AG04449 (cell line): ENCODE measurements at regions not wholly inside any gene's neighbourhood (a gene's known extent, or its start where the extent isn't known, plus 50 kb on each side); places are given as distances from the start of the nearest gene placed in this dataset.

Experiments
- CTCF ChIA-PET: fragments of 350-600 bp; formaldehyde crosslinking; extraction: SDS; loops from one replicate; lab custom pipeline; 2021; ENCODE audit warnings: antibody characterized with exemption; lab: Yijun Ruan, JAX
- POLR2A ChIA-PET: fragments of 400-600, 350-600 bp; formaldehyde crosslinking; extraction: SDS; loops from one replicate; lab custom pipeline; 2020; ENCODE audit warnings: antibody characterized with exemption, inconsistent platforms; lab: Yijun Ruan, JAX
- DNase-seq: peaks from one replicate; pipeline ENCODE4 v3.0.0-alpha.2; 2010; ENCODE audit warnings: low read depth, low spot score
- H3K4me3 ChIP-seq: 2 replicates; pipeline ENCODE4 v1.5.1; 2011; ENCODE audit warnings: low read depth, mild to moderate bottlenecking, control low read depth, low read length
- TF ChIP-seq, protein P1 (sequence below): IDR thresholded peaks from one replicate; pipeline ENCODE4 v1.5.1; 2011; ENCODE audit warnings: mild to moderate bottlenecking, moderate library complexity, low read length, control low read depth, inconsistent platforms; ENCODE audit not compliant: insufficient read depth; ENCODE audit errors: missing control alignments

GRCh38 chr1:184854496-184855140, 100.0 kb upstream of the EDEM3 start:
- POLR2A ChIA-PET: no interaction called here
- CTCF ChIA-PET: interaction anchor here (0.6 to 1.1 kb wide), 2 partner anchors 13 to 841 kb away, joined by 3 read pairs; no protein-coding TSS in a partner anchor
- no peak overlapping the region for H3K4me3 ChIP-seq
- TF ChIP-seq, protein P1, sequence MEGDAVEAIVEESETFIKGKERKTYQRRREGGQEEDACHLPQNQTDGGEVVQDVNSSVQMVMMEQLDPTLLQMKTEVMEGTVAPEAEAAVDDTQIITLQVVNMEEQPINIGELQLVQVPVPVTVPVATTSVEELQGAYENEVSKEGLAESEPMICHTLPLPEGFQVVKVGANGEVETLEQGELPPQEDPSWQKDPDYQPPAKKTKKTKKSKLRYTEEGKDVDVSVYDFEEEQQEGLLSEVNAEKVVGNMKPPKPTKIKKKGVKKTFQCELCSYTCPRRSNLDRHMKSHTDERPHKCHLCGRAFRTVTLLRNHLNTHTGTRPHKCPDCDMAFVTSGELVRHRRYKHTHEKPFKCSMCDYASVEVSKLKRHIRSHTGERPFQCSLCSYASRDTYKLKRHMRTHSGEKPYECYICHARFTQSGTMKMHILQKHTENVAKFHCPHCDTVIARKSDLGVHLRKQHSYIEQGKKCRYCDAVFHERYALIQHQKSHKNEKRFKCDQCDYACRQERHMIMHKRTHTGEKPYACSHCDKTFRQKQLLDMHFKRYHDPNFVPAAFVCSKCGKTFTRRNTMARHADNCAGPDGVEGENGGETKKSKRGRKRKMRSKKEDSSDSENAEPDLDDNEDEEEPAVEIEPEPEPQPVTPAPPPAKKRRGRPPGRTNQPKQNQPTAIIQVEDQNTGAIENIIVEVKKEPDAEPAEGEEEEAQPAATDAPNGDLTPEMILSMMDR: no peak
- DNase-seq: no peak

GRCh38 chr1:184854036-184854435, 99.4 kb upstream of the EDEM3 start:
- CTCF ChIA-PET: no interaction called here

GRCh38 chr1:184851822-184852746, 97.4 kb upstream of the EDEM3 start:
- TF ChIP-seq, protein P1: no peak
- POLR2A ChIA-PET: no interaction called here
- H3K4me3 ChIP-seq: no peak overlapping the region
- CTCF ChIA-PET: no interaction called here
- DNase-seq: no peak

More at GRCh38 chr1:184854036-184854435, 99.4 kb upstream of the EDEM3 start:
- no peak for DNase-seq
- H3K4me3 ChIP-seq: no peak overlapping the region
- TF ChIP-seq, protein P1: no peak
- POLR2A ChIA-PET: no interaction called here

DNA sequence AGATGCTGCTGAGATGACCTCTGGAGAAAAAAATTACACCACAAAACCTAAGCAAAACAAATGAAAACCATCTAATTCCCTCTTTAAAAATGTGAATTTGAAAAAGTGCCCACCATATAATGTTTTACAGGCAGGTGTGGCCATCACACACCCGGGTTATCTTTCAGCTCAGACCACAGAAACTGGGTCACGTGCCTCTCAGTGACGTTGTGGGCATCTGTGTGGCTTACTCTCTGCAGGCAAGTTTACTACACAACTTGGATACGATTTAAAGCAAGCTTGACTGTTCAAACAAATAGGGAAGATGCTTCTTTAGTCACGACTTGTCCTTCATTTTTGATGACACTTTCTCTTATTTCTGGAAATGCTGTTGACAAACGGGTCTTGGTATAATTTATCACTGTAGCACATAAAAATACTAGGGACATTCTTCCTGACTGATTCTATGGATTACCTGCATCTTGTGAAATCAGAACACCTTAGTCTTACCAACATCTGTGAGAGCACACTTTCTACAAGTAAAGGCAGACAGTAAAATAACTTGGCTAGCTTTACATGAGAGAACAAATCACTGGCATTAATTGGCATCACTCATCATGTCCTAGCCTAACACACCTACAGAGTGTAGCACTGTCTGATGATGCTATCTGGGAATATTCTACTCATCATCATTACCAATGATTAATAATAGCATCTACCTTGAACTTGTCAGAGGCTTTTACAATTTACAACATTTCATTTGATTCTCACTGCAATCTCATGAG, 89.3 kb upstream of the EDEM3 start:
- no peak overlapping the region for H3K4me3 ChIP-seq
- no peak for DNase-seq
- TF ChIP-seq, protein P1: no peak
- CTCF ChIA-PET: interaction anchor here (0.7 to 1.3 kb wide), 3 partner anchors 36 to 139 kb away, joined by 3 read pairs; no protein-coding TSS in a partner anchor
- POLR2A ChIA-PET: no interaction called here

DNA sequence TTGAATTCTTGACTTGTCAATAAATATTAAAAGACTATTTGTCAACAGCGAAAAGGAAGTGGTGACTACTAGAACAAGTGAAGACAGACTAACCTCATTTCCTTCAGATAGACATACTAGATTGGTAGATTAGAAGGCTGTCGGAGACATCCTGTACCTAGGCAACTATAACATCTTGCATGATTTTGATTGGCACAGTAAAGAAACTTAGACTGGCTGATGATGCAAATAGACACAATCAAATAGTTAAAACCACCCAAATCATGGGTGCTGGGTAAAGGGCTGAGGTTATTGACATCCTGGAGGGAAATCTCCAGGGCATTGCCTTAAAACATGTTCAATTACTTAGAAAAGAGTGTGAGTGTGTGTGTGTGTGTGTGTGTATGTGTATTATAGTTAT, 85.9 kb upstream of the EDEM3 start:
- H3K4me3 ChIP-seq: no peak overlapping the region
- ChIA-PET POLR2A (no interaction called here), CTCF (interaction anchor here (1.1 to 2.5 kb wide), 3 partner anchors 11 to 141 kb away, joined by 3 to 5 read pairs (median 4); no protein-coding TSS in a partner anchor)
- TF ChIP-seq, protein P1: no peak
- no peak for DNase-seq
